DND-41 (cell line): ENCODE measurements at regions not wholly inside any gene's neighbourhood (a gene's known extent, or its start where the extent isn't known, plus 50 kb on each side); places are given as distances from the start of the nearest gene placed in this dataset.

Experiments
- ATAC-seq: fragments of 200-7000 bp; cut with Tn5 transposase; 3 replicates; pipeline ENCODE4 v1.9.1; 2021; ENCODE audit warnings: low read depth; ENCODE audit not compliant: insufficient read depth
- DNase-seq: peaks from one replicate; pipeline ENCODE4 v3.0.0-alpha.2; 2020
- H2AFZ ChIP-seq: 2 replicates; pipeline ENCODE4 v1.6.0; 2012; ENCODE audit warnings: low read depth, low read length
- H3K27ac ChIP-seq: 2 replicates; pipeline ENCODE4 v1.5.1; 2012; ENCODE audit warnings: low read length, inconsistent platforms
- H3K27me3 ChIP-seq: fragments of 200-600 bp; sonication (generic); 2 replicates; pipeline ENCODE4 v1.6.0; 2012; ENCODE audit warnings: low read length, mild to moderate bottlenecking, inconsistent platforms; ENCODE audit not compliant: insufficient read depth, poor library complexity
- H3K36me3 ChIP-seq: 2 replicates; pipeline ENCODE4 v1.5.1; 2012; ENCODE audit warnings: low read length, inconsistent platforms; ENCODE audit not compliant: insufficient read depth
- H3K4me1 ChIP-seq: 2 replicates; pipeline ENCODE4 v1.5.1; 2012; ENCODE audit warnings: mild to moderate bottlenecking, low read length; ENCODE audit not compliant: insufficient read depth
- H3K4me2 ChIP-seq: 2 replicates; pipeline ENCODE4 v1.6.0; 2012; ENCODE audit warnings: mild to moderate bottlenecking, moderate library complexity, low read length, inconsistent platforms; ENCODE audit not compliant: insufficient read depth
- H3K4me3 ChIP-seq, 2 experiments: fragments of 200-600 bp in 1 of 2; shearing (Covaris generic) in 1 of 2; 2 replicates each; pipeline ENCODE4 v1.5.1; 2012 to 2016; ENCODE audit warnings: inconsistent platforms in 2 of 2, low read length in 2 of 2, mild to moderate bottlenecking in 2 of 2, low read depth in 1 of 2, moderate library complexity in 1 of 2
- H3K79me2 ChIP-seq: 2 replicates; pipeline ENCODE4 v1.6.0; 2012; ENCODE audit warnings: low read length, inconsistent platforms; ENCODE audit not compliant: insufficient read depth
- H3K9ac ChIP-seq: 2 replicates; pipeline ENCODE4 v1.6.0; 2012; ENCODE audit warnings: low read depth, mild to moderate bottlenecking, inconsistent platforms, low read length, moderate library complexity
- H3K9me3 ChIP-seq: 2 replicates; pipeline ENCODE4 v1.5.1; 2012; ENCODE audit warnings: low read length, moderate library complexity, mild to moderate bottlenecking, inconsistent platforms; ENCODE audit not compliant: insufficient read depth, severe bottlenecking
- H4K20me1 ChIP-seq: 2 replicates; pipeline ENCODE4 v1.6.0; 2012; ENCODE audit warnings: low read length; ENCODE audit not compliant: insufficient read depth
- EZH2 ChIP-seq: IDR thresholded peaks from 3 replicates; pipeline ENCODE4 v1.6.1; 2012; ENCODE audit warnings: borderline replicate concordance, low read depth, mild to moderate bottlenecking, moderate library complexity, low read length, inconsistent platforms; ENCODE audit not compliant: severe bottlenecking
- TF ChIP-seq, protein P1 (sequence below): IDR thresholded peaks from 2 replicates; pipeline ENCODE4 v1.5.1; 2012; ENCODE audit warnings: borderline replicate concordance, low read length, moderate library complexity, mild to moderate bottlenecking; ENCODE audit not compliant: poor library complexity, severe bottlenecking; ENCODE audit errors: extremely low read depth

DNA sequence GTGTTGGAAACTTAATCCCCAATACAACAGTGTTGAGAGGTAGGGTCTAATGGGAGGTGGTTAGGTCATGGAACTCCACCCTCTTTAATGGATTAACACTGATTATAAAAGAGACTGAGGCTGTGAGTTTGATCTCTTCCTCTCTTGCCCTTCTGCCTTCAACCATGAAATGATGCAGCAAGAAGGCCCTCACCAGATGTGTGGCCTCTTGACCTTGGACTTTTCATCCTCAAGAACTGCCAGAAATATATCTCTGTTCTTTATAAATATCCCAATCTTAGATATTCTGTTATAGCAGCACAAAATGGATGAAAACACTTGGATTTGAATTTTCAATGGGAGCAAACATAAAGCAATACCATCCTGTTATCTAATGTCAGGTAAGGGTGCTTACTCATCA lies 67.6 kb downstream of the NMUR2 start:
- no peak overlapping the region for H3K4me3 ChIP-seq
- H3K9ac ChIP-seq, result no peak overlapping the region
- DNase-seq (no peak), ATAC-seq (no peak)
- no peaks in the 10 kb centered on the region for H3K79me2 ChIP-seq
- no peaks in the 10 kb centered on the region for H3K36me3 ChIP-seq
- H3K27me3 ChIP-seq, result no peaks in the 10 kb centered on the region
- TF ChIP-seq EZH2, result no peak
- TF ChIP-seq, protein P1, sequence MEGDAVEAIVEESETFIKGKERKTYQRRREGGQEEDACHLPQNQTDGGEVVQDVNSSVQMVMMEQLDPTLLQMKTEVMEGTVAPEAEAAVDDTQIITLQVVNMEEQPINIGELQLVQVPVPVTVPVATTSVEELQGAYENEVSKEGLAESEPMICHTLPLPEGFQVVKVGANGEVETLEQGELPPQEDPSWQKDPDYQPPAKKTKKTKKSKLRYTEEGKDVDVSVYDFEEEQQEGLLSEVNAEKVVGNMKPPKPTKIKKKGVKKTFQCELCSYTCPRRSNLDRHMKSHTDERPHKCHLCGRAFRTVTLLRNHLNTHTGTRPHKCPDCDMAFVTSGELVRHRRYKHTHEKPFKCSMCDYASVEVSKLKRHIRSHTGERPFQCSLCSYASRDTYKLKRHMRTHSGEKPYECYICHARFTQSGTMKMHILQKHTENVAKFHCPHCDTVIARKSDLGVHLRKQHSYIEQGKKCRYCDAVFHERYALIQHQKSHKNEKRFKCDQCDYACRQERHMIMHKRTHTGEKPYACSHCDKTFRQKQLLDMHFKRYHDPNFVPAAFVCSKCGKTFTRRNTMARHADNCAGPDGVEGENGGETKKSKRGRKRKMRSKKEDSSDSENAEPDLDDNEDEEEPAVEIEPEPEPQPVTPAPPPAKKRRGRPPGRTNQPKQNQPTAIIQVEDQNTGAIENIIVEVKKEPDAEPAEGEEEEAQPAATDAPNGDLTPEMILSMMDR, result no peak
- H2AFZ ChIP-seq, result no peak overlapping the region
- no peaks in the 10 kb centered on the region for H3K9me3 ChIP-seq
- no peak overlapping the region for H3K4me2 ChIP-seq
- no peaks in the 10 kb centered on the region for H3K4me1 ChIP-seq
- H3K27ac ChIP-seq, result no peak overlapping the region
- H4K20me1 ChIP-seq, result no peaks in the 10 kb centered on the region

DNA sequence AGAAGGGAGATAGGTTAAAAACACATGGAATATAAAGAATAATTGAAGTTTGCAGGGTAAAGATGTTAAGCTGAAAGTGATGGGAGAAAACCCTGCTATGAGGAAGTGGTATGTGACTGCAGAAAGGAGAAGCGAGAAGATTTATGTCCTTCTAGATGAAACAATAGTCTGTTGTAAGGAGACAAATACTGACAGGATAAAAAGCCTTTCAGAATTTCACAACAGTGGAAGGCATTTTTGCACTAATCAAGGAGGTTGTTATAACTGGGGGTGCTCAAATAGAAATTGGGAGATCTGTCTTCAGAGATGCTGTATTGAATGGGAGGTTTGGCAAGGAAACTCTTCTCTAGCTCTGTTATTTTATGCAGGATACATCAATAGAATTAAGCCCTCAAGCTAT lies 69.6 kb downstream of the NMUR2 start:
- Histone ChIP-seq H3K36me3 (no peaks in the 10 kb centered on the region), H3K4me3 (no peak overlapping the region), H3K27ac (no peak overlapping the region), H4K20me1 (no peaks in the 10 kb centered on the region), H3K9ac (no peak overlapping the region), H3K4me1 (no peaks in the 10 kb centered on the region), H3K27me3 (no peaks in the 10 kb centered on the region), H3K79me2 (no peaks in the 10 kb centered on the region), H3K9me3 (no peaks in the 10 kb centered on the region), H3K4me2 (no peak overlapping the region), H2AFZ (no peak overlapping the region)
- DNase-seq (no peak), ATAC-seq (no peak)
- TF ChIP-seq EZH2, result no peak
- TF ChIP-seq, protein P1, result no peak

DNA sequence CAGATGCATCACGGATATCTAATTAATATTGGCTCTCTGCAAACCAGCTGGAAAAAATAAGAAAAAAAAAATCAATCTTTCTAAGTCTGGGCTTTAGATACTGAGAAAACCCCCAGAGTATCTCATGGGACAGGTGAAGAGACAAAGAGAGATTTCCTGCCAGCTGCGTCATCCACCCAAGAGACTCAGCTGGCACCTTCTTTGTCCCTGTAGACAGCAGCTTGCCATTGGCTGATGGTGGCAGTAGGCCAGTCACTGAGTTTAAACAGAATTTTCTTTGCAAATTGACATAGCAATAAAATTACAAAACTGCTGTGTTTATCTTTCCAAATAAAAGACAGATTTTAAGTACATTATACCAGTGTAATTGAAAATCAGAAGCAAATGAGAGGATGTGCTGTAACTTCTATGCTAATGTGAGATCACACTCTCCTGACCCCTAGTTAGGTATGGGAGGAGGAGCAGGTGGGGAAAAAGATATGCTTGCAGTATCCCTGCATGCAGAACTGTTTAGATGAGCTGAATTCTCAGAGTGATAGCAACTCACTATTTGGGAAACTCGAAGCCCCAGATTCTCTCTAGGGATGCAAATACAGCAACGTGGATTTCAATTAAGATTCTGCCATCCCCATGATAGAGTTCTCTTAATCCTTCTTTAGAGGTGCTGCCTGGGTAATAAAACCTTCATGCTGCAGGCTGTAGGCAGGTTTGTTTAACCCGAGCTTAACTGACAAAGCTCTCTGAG lies 72.2 kb downstream of the NMUR2 start:
- no peak overlapping the region for H3K9ac ChIP-seq
- no peaks in the 10 kb centered on the region for H3K36me3 ChIP-seq
- no peak for ATAC-seq
- H3K27ac ChIP-seq, result no peak overlapping the region
- no peak overlapping the region for H2AFZ ChIP-seq
- H3K27me3 ChIP-seq, result peaks cover 3% of the 10 kb centered on the region
- no peaks in the 10 kb centered on the region for H3K4me1 ChIP-seq
- no peaks in the 10 kb centered on the region for H3K9me3 ChIP-seq
- H4K20me1 ChIP-seq, result no peaks in the 10 kb centered on the region
- no peaks in the 10 kb centered on the region for H3K79me2 ChIP-seq
- H3K4me2 ChIP-seq, result no peak overlapping the region
- DNase-seq, result no peak
- no peak overlapping the region for H3K4me3 ChIP-seq
- TF ChIP-seq EZH2, result no peak
- TF ChIP-seq, protein P1, result no peak

DNA sequence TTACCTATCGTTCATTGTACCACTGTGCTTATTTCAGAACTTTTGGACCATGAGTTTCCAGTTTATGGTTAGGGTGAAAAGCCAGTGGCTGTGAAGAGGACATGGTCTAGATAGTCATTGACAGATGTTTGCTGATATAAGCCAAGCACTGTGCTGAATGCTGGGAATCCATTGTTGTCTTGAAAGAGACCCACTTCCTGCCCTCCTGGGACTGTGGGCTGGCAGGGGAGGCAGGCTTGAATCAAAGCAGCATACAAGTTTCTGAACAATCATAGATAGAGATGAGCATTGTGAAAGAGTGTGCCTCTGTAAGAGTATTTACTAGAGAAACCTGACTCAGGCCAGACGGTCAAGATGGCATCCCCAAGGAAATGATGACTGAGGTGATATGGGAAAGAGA lies 73.4 kb downstream of the NMUR2 start:
- H2AFZ ChIP-seq, result no peak overlapping the region

More for the DNA sequence above, 73.4 kb downstream of the NMUR2 start:
- Histone ChIP-seq H3K4me1 (no peaks in the 10 kb centered on the region), H3K27me3 (peaks cover 3% of the 10 kb centered on the region), H3K27ac (no peak overlapping the region), H3K79me2 (no peaks in the 10 kb centered on the region), H3K9me3 (no peaks in the 10 kb centered on the region), H3K4me3 (no peak overlapping the region), H3K4me2 (no peak overlapping the region), H3K36me3 (no peaks in the 10 kb centered on the region), H3K9ac (no peak overlapping the region), H4K20me1 (no peaks in the 10 kb centered on the region)
- ATAC-seq (peak; percentile 57; the same call in 1 of the 3 replicates), DNase-seq (peak; percentile 4)
- TF ChIP-seq, protein P1, result no peak
- no peak for TF ChIP-seq EZH2
